Nephron progenitor cell (in vitro differentiated cells): ENCODE measurements at regions not wholly inside any gene's neighbourhood (a gene's known extent, or its start where the extent isn't known, plus 50 kb on each side); places are given as distances from the start of the nearest gene placed in this dataset.

Experiments used
- DNase-seq: peaks from one replicate; pipeline ENCODE4 v3.0.0; 2021
- H3K27ac Mint-ChIP-seq: 2 replicates; pipeline ENCODE4 v1.8.0; 2021; ENCODE audit warnings: mild to moderate bottlenecking, moderate library complexity, mixed read lengths
- H3K27me3 Mint-ChIP-seq: 2 replicates; pipeline ENCODE4 v1.8.0; 2021; ENCODE audit warnings: mild to moderate bottlenecking, low read depth, mixed read lengths; ENCODE audit not compliant: poor library complexity
- H3K36me3 Mint-ChIP-seq: 2 replicates; pipeline ENCODE4 v1.8.0; 2021; ENCODE audit warnings: low read depth, mixed read lengths
- H3K4me1 Mint-ChIP-seq: 2 replicates; pipeline ENCODE4 v1.8.0; 2021; ENCODE audit warnings: mixed read lengths
- H3K4me3 Mint-ChIP-seq: 2 replicates; pipeline ENCODE4 v1.8.0; 2021; ENCODE audit warnings: mild to moderate bottlenecking, moderate library complexity, mixed read lengths
- H3K9me3 Mint-ChIP-seq: 2 replicates; pipeline ENCODE4 v1.8.0; 2021; ENCODE audit warnings: mild to moderate bottlenecking, moderate library complexity, mixed read lengths
- TF ChIP-seq, protein P1 (sequence below): fragments of 200-600 bp; sonication (generic); IDR thresholded peaks from 2 replicates; pipeline ENCODE4 v1.5.0; 2021; ENCODE audit warnings: antibody characterized with exemption

- Mint-ChIP-seq H3K4me1 (peaks cover 10% of the 10 kb centered on the region), H3K36me3 (no peaks in the 10 kb centered on the region), H3K27ac (peak overlapping the region; percentile 23), H3K27me3 (peaks cover 10% of the 10 kb centered on the region), H3K9me3 (peaks cover 2% of the 10 kb centered on the region), H3K4me3 (no peak overlapping the region)
- DNase-seq = no peak
- TF ChIP-seq, protein P1, sequence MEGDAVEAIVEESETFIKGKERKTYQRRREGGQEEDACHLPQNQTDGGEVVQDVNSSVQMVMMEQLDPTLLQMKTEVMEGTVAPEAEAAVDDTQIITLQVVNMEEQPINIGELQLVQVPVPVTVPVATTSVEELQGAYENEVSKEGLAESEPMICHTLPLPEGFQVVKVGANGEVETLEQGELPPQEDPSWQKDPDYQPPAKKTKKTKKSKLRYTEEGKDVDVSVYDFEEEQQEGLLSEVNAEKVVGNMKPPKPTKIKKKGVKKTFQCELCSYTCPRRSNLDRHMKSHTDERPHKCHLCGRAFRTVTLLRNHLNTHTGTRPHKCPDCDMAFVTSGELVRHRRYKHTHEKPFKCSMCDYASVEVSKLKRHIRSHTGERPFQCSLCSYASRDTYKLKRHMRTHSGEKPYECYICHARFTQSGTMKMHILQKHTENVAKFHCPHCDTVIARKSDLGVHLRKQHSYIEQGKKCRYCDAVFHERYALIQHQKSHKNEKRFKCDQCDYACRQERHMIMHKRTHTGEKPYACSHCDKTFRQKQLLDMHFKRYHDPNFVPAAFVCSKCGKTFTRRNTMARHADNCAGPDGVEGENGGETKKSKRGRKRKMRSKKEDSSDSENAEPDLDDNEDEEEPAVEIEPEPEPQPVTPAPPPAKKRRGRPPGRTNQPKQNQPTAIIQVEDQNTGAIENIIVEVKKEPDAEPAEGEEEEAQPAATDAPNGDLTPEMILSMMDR = no peak
Observed at GRCh38 chr16:26345966-26346365, 654.2 kb downstream of the HS3ST4 start.

DNA sequence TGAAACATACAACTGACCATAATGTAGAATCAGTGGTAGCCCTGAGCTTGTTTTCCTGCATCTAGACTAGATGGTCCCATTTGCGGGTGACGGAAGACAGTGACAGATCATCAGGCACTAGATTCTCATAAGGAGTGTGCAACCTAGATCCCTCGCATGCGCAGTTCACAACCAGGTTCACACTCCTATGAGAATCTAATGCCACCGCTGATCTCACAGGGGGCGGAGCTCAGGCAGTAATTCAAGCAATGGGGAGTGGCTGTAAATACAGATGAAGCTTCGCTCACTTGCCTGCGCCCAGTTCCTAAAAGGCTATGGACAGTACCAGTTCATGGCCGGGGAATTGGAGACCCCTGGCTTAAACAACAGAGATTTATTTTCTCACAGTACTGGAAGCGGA, 656.3 kb downstream of the HS3ST4 start:
- peaks cover 6% of the 10 kb centered on the region for H3K4me1 Mint-ChIP-seq

DNA sequence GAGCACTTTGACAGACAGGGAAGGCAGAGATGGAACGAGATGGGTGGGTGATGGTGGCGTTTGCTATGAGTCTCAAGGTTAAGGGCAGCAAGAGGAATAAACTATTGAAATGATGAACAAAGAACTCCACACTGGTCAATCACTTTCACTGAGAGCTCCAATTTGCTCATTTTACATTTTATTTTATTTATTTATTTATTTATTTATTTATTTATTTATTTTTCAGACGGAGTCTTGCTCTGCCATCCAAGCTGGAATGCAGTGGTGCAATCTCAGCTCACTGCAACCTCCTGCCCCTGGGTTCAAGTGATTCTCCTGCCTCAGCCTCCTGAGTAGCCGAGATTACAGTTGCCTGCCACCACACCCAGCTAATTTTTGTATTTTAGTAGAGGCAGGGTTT, 669.1 kb downstream of the HS3ST4 start:
- no peak overlapping the region for H3K27ac Mint-ChIP-seq
- H3K27me3 Mint-ChIP-seq = peaks cover 4% of the 10 kb centered on the region
- no peaks in the 10 kb centered on the region for H3K36me3 Mint-ChIP-seq
- TF ChIP-seq, protein P1 = no peak
- no peak for DNase-seq
- H3K4me1 Mint-ChIP-seq = peaks cover 10% of the 10 kb centered on the region
- no peaks in the 10 kb centered on the region for H3K9me3 Mint-ChIP-seq
- H3K4me3 Mint-ChIP-seq = no peak overlapping the region

More for the DNA sequence above, 656.3 kb downstream of the HS3ST4 start:
- H3K27ac Mint-ChIP-seq = no peak overlapping the region
- peaks cover 10% of the 10 kb centered on the region for H3K27me3 Mint-ChIP-seq
- no peak for DNase-seq
- no peak overlapping the region for H3K4me3 Mint-ChIP-seq
- H3K9me3 Mint-ChIP-seq = peaks cover 5% of the 10 kb centered on the region
- no peaks in the 10 kb centered on the region for H3K36me3 Mint-ChIP-seq
- TF ChIP-seq, protein P1 = no peak

DNA sequence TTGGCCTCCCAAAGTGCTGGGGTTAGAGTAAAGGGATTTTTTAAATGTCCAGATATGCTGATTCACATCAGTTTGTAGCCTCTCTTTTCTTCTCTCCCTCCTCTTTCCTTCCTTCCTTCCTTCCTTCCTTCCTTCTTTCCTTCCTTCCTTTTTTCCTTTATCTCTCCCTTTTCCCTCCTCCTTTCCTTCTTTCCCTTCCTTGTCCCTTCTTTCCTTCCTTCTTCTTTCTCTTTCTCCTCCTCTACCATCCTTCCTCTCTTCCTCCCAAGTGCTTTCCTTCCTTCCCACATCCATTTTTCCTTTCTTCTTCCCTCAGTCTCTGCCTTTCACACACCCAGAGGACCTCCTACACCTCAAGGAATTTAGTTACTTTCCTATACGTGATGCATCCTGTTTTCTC, 671.8 kb downstream of the HS3ST4 start:
- Mint-ChIP-seq H3K4me3 (no peak overlapping the region), H3K36me3 (no peaks in the 10 kb centered on the region), H3K27me3 (peaks cover 7% of the 10 kb centered on the region), H3K27ac (no peak overlapping the region), H3K9me3 (no peaks in the 10 kb centered on the region), H3K4me1 (peaks cover 17% of the 10 kb centered on the region)
- DNase-seq = no peak
- TF ChIP-seq, protein P1 = no peak

GRCh38 chr16:26365161-26365940, 673.6 kb downstream of the HS3ST4 start:
- H3K9me3 Mint-ChIP-seq = no peaks in the 10 kb centered on the region
- H3K4me3 Mint-ChIP-seq = no peak overlapping the region
- H3K36me3 Mint-ChIP-seq = no peaks in the 10 kb centered on the region
- TF ChIP-seq, protein P1 = no peak
- DNase-seq = peak; percentile 8
- peaks cover 17% of the 10 kb centered on the region for H3K4me1 Mint-ChIP-seq
- peaks cover 10% of the 10 kb centered on the region for H3K27me3 Mint-ChIP-seq
- H3K27ac Mint-ChIP-seq = peak overlapping the region; percentile 11

GRCh38 chr16:26371349-26371869, 679.6 kb downstream of the HS3ST4 start:
- Mint-ChIP-seq H3K9me3 (no peaks in the 10 kb centered on the region), H3K27ac (no peak overlapping the region), H3K27me3 (peaks cover 2% of the 10 kb centered on the region), H3K4me1 (peaks cover under 1% of the 10 kb centered on the region), H3K4me3 (no peak overlapping the region), H3K36me3 (no peaks in the 10 kb centered on the region)
- TF ChIP-seq, protein P1 = no peak
- no peak for DNase-seq
